Endothelial cell of umbilical vein (primary cell): ENCODE measurements at regions not wholly inside any gene's neighbourhood (a gene's known extent, or its start where the extent isn't known, plus 50 kb on each side); places are given as distances from the start of the nearest gene placed in this dataset.

Experiments
- BruUV-seq: library from RNA; stranded (reverse); fragments of 400-500 nt; replicated peaks from 2 replicates; lab custom pipeline; 2021; lab: Mats Ljungman, UMichigan
- CTCF ChIA-PET: fragments of 300-600, 350-600 bp; sonication (Branson Sonifier 250); formaldehyde crosslinking; loops from one replicate; lab custom pipeline; 2021; ENCODE audit warnings: antibody characterized with exemption, inconsistent platforms; lab: Charles Lee
- POLR2A ChIA-PET: fragments of 300-600, 350-600 bp; sonication (Branson Sonifier 250); formaldehyde crosslinking; loops from one replicate; lab custom pipeline; 2021; ENCODE audit warnings: antibody characterized with exemption, inconsistent platforms; lab: Charles Lee
- DNase-seq: peaks from one replicate; pipeline ENCODE4 v3.0.0-alpha.2; 2011; ENCODE audit warnings: low read depth, low spot score
- FAIRE-seq: peaks from 2 replicates; lab custom pipeline; 2011; peaks lifted over from hg19 to GRCh38; lab: Jason Lieb, UNC
- H2AFZ ChIP-seq: 2 replicates; pipeline ENCODE4 v1.6.0; 2012; ENCODE audit warnings: low read depth, low read length, control low read depth, inconsistent platforms
- H3K27ac ChIP-seq: 2 replicates; pipeline ENCODE4 v1.5.1; 2011; ENCODE audit warnings: low read depth, mild to moderate bottlenecking, control low read depth, low read length, moderate library complexity; ENCODE audit not compliant: insufficient read depth
- H3K27me3 ChIP-seq, 2 experiments: 2 replicates each; pipeline versions ENCODE4 v1.6.0 to v1.6.1; 2011; ENCODE audit warnings: low read length in 2 of 2, mixed read lengths in 1 of 2; ENCODE audit not compliant: control insufficient read depth in 2 of 2, insufficient read depth in 2 of 2
- H3K36me3 ChIP-seq, 2 experiments: 2 replicates in 1 of 2; 3 replicates in 1 of 2; pipeline ENCODE4 v1.5.1; 2011; ENCODE audit warnings: low read length in 2 of 2, mild to moderate bottlenecking in 1 of 2, moderate library complexity in 1 of 2; ENCODE audit not compliant: control insufficient read depth in 2 of 2, insufficient read depth in 2 of 2; ENCODE audit errors: extremely low read depth in 1 of 2
- H3K4me1 ChIP-seq: 3 replicates; pipeline ENCODE4 v1.5.1; 2011; ENCODE audit warnings: mild to moderate bottlenecking, low read length; ENCODE audit not compliant: control insufficient read depth, insufficient read depth; ENCODE audit errors: extremely low read depth
- H3K4me2 ChIP-seq: 2 replicates; pipeline ENCODE4 v1.6.1; 2011; ENCODE audit warnings: low read length, control low read depth, mixed read lengths; ENCODE audit not compliant: insufficient read depth
- H3K4me3 ChIP-seq, 3 experiments: fragments of 200-600 bp in 1 of 3; sonication (generic), shearing (Covaris generic) in 1 of 3; replicated peaks in 1 of 3; 2 replicates each; pipeline ENCODE4 v1.5.1; 2011 to 2016; ENCODE audit warnings: control low read depth in 3 of 3, low read length in 3 of 3, mild to moderate bottlenecking in 2 of 3, inconsistent platforms in 1 of 3, low read depth in 1 of 3, moderate library complexity in 1 of 3; ENCODE audit not compliant: insufficient read depth in 1 of 3
- H3K79me2 ChIP-seq: 2 replicates; pipeline ENCODE4 v1.6.0; 2012; ENCODE audit warnings: low read length, inconsistent platforms; ENCODE audit not compliant: control insufficient read depth, insufficient read depth
- H3K9ac ChIP-seq: replicated peaks from 2 replicates; pipeline ENCODE3; 2011; ENCODE audit warnings: low read length, control low read depth; ENCODE audit not compliant: insufficient read depth; ENCODE audit errors: extremely low read depth
- H3K9me1 ChIP-seq: replicated peaks from 3 replicates; pipeline ENCODE4 v1.6.0; 2011; ENCODE audit warnings: mild to moderate bottlenecking, low read length; ENCODE audit not compliant: control insufficient read depth, insufficient read depth; ENCODE audit errors: extremely low read depth
- H3K9me3 ChIP-seq: replicated peaks from 2 replicates; pipeline ENCODE4 v1.5.1; 2012; ENCODE audit warnings: low read length, inconsistent platforms; ENCODE audit not compliant: control insufficient read depth, insufficient read depth
- H4K20me1 ChIP-seq: replicated peaks from 2 replicates; pipeline ENCODE3; 2011; ENCODE audit warnings: mild to moderate bottlenecking, low read length; ENCODE audit not compliant: control insufficient read depth, insufficient read depth; ENCODE audit errors: extremely low read depth
- CTCF ChIP-seq, 2 donors: IDR thresholded peaks; 1 replicate in 1 of 2; 2 replicates in 1 of 2; pipeline ENCODE4 v1.5.1; 2011; ENCODE audit warnings: low read length in 2 of 2, mild to moderate bottlenecking in 2 of 2, moderate library complexity in 2 of 2, control low read depth in 1 of 2, inconsistent platforms in 1 of 2, low read depth in 1 of 2; ENCODE audit not compliant: insufficient read depth in 1 of 2; ENCODE audit errors: extremely low read depth in 1 of 2
- JUN ChIP-seq: IDR thresholded peaks from 2 replicates; pipeline ENCODE4 v1.6.1; 2011; ENCODE audit warnings: borderline replicate concordance, low read depth; ENCODE audit not compliant: insufficient read length, insufficient read depth
- MAX ChIP-seq: IDR thresholded peaks from 2 replicates; pipeline ENCODE4 v1.6.1; 2011; ENCODE audit not compliant: insufficient read depth, insufficient read length
- POLR2A ChIP-seq: IDR thresholded peaks from 2 replicates; pipeline ENCODE4 v1.6.1; 2012; ENCODE audit warnings: low read depth, mild to moderate bottlenecking, control low read depth, low read length
- dilution Hi-C: fragments of 300-500 bp; cut with MboI; formaldehyde crosslinking; loops from one replicate; pipeline ENCODE4 v1.15.0; 2019; ENCODE audit warnings: low sequenced_read_pairs; ENCODE audit not compliant: extremely low pct_ligation_motif_present
- intact Hi-C: fragments of 100-400 bp; cut with micrococcal nuclease; formaldehyde crosslinking; loops from one replicate; pipeline ENCODE4 v1.10.0; 2022

- dilution Hi-C loops = no loop called here
- CTCF ChIA-PET = no interaction called here
- H3K27ac ChIP-seq = no peak overlapping the region
- no peak for DNase-seq
- no peaks in the 10 kb centered on the region for H3K36me3 ChIP-seq
- intact Hi-C loops = no loop called here
- H3K4me1 ChIP-seq = no peaks in the 10 kb centered on the region
- no peaks in the 10 kb centered on the region for H3K9me1 ChIP-seq
- no peak for FAIRE-seq
- TF ChIP-seq CTCF (IDR thresholded peaks at IDR 0.05; ENCODE audit: extremely low read depth in 1 of 2, insufficient read depth in 1 of 2, low read depth in 1 of 2, low read length in 2 of 2) = no peak
- H4K20me1 ChIP-seq = no peaks in the 10 kb centered on the region
- H2AFZ ChIP-seq = no peak overlapping the region
- H3K27me3 ChIP-seq = no peaks in the 10 kb centered on the region
- peaks cover 2% of the 10 kb centered on the region for H3K9me3 ChIP-seq
- H3K4me2 ChIP-seq = no peak overlapping the region
- POLR2A ChIA-PET = no interaction called here
- H3K4me3 ChIP-seq = no peak overlapping the region
- BruUV-seq = no TSS peak
- no peak overlapping the region for H3K9ac ChIP-seq
- H3K79me2 ChIP-seq = no peaks in the 10 kb centered on the region
These were observed 2385.0 kb upstream of the TENM3 start for GRCh38 chr4:179858221-179858620.

DNA sequence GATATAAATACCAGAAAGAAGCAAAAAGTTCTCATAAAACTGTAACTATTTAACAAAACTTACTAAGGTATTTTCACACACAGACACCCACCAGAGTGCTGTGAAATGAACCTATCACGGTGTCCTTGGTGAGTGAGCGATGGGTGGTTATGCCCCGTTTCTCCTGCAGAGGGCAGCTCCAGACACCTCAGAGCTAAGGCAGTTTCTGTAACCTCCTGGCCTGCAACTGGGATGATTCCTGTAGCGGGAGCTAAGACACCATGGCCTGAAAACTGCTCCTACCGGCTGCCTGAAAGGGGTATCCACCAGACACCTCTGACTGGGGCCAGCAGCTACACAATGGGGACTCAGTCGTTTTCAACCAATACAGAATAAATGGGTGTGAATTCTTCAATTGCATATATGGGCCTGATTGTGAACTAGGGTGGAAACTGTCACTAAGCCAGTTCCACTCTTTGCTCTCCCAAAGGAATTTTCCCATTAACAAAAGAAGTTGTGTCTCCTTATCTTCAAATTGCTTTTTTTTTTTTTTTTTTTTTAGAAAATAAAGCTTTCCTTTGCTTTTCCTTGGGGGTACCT is 2375.8 kb upstream of the TENM3 start:
- POLR2A ChIA-PET = no interaction called here
- DNase-seq = no peak
- H3K9me3 ChIP-seq = no peaks in the 10 kb centered on the region
- no peak overlapping the region for H3K4me3 ChIP-seq
- H4K20me1 ChIP-seq = no peaks in the 10 kb centered on the region
- TF ChIP-seq JUN (no peak), MAX (no peak), POLR2A (no peak)
- H3K27me3 ChIP-seq = no peaks in the 10 kb centered on the region
- no peak overlapping the region for H3K4me2 ChIP-seq
- H3K79me2 ChIP-seq = no peaks in the 10 kb centered on the region
- no peak for FAIRE-seq
- no peaks in the 10 kb centered on the region for H3K4me1 ChIP-seq
- BruUV-seq = no TSS peak
- intact Hi-C loops (no loop called here), dilution Hi-C loops (no loop called here)
- CTCF ChIA-PET = no interaction called here
- no peaks in the 10 kb centered on the region for H3K9me1 ChIP-seq
- no peak overlapping the region for H3K9ac ChIP-seq
- no peak overlapping the region for H3K27ac ChIP-seq
- no peak overlapping the region for H2AFZ ChIP-seq
- no peaks in the 10 kb centered on the region for H3K36me3 ChIP-seq
